Gastroesophageal sphincter (tissue), 4 donors: ENCODE measurements at regions not wholly inside any gene's neighbourhood (a gene's known extent, or its start where the extent isn't known, plus 50 kb on each side); places are given as distances from the start of the nearest gene placed in this dataset.

Source experiments
- ATAC-seq: fragments of 150-250 bp; one replicate; pipeline ENCODE4 v1.9.1; 2016; ENCODE audit warnings: mild to moderate bottlenecking, moderate library complexity
- H3K27ac ChIP-seq, 4 donors: fragments of 200-600 bp; sonication (generic) in 3 of 4; 1 replicate in 3 of 4; 2 replicates in 1 of 4; pipeline ENCODE4 v1.5.1; 2016 to 2019
- H3K27me3 ChIP-seq: fragments of 200-600 bp; sonication (generic); one replicate; pipeline ENCODE4 v1.5.1; 2019
- H3K36me3 ChIP-seq, 2 donors: fragments of 200-600 bp; sonication (generic); one replicate each; pipeline ENCODE4 v1.5.1; 2019; ENCODE audit warnings: control low read depth in 1 of 2
- H3K4me1 ChIP-seq, 3 donors: fragments of 200-600 bp; sonication (generic); 1 replicate in 2 of 3; 2 replicates in 1 of 3; pipeline ENCODE4 v1.5.1; 2016 to 2019; ENCODE audit warnings: control low read depth in 2 of 3
- H3K4me3 ChIP-seq, 2 donors: fragments of 200-600 bp; sonication (generic); one replicate each; pipeline ENCODE4 v1.5.1; 2019; ENCODE audit warnings: mild to moderate bottlenecking in 1 of 2, moderate library complexity in 1 of 2
- H3K9me3 ChIP-seq, 3 donors: fragments of 200-600 bp; sonication (generic); one replicate each; pipeline ENCODE4 v1.5.1; 2017 to 2019; ENCODE audit warnings: control low read depth in 2 of 3
- CTCF ChIP-seq, 4 experiments: fragments of 200-600 bp in 2 of 4; fragments of 450-650 bp in 2 of 4; sonication (generic) in 1 of 4; IDR thresholded peaks; one replicate each; pipeline ENCODE4 v1.5.1; 2017 to 2019; ENCODE audit warnings: antibody characterized with exemption in 4 of 4, mild to moderate bottlenecking in 2 of 4, moderate library complexity in 2 of 4
- EP300 ChIP-seq: sonication (generic); formaldehyde crosslinking; IDR thresholded peaks from one replicate; pipeline ENCODE4 v1.6.1; 2017; ENCODE audit warnings: antibody characterized with exemption, mild to moderate bottlenecking
- POLR2A ChIP-seq, 2 donors: fragments of 450-650 bp; IDR thresholded peaks; one replicate each; pipeline ENCODE4 v1.6.1; 2017; ENCODE audit warnings: antibody characterized with exemption in 2 of 2, mild to moderate bottlenecking in 2 of 2, moderate library complexity in 1 of 2
- POLR2AphosphoS5 ChIP-seq: sonication (generic); formaldehyde crosslinking; IDR thresholded peaks from one replicate; pipeline ENCODE4 v1.6.1; 2017; ENCODE audit warnings: antibody characterized with exemption
- WGBS, 2 donors: methylation state at CpG; one replicate each; pipeline ENCODE4 v1.1.5; 2018; ENCODE audit warnings: low coverage in 1 of 2; 5-methylcytosine and 5-hydroxymethylcytosine counted together
- small RNA-seq, 4 donors: library from RNA; depleted of rRNA; stranded (forward); fragments of <200 nt; gene quantifications; one replicate each; pipeline ENCODE3, GENCODE V24; 2016

GRCh38 chr6:159329081-159329480 is 159.9 kb downstream of the FNDC1 start:
- H3K9me3 ChIP-seq = peaks cover 0 to 13% (median 0%) of the 10 kb centered on the region in 3 donors
- H3K36me3 ChIP-seq = no peaks in the 10 kb centered on the region
- no peak overlapping the region for H3K4me3 ChIP-seq
- 83 to 90% methylated on average over 1 to 2 of the region's 4 CpGs for WGBS, 2 donors
- no peaks in the 10 kb centered on the region for H3K27me3 ChIP-seq
- no peak for TF ChIP-seq POLR2A (IDR thresholded peaks at IDR 0.05)
- no peak for TF ChIP-seq EP300
- no peak for TF ChIP-seq POLR2AphosphoS5
- no peak for TF ChIP-seq CTCF (IDR thresholded peaks at IDR 0.05)
- no peak for ATAC-seq
- H3K27ac ChIP-seq = no peak overlapping the region
- H3K4me1 ChIP-seq = no peaks in the 10 kb centered on the region

- no peak for ATAC-seq
- Histone ChIP-seq H3K4me3 (no peak overlapping the region), H3K27ac (no peak overlapping the region), H3K27me3 (no peaks in the 10 kb centered on the region), H3K4me1 (no peaks in the 10 kb centered on the region), H3K9me3 (peaks cover 0 to 3% (median 0%) of the 10 kb centered on the region in 3 donors), H3K36me3 (no peaks in the 10 kb centered on the region)
- WGBS, 2 donors = 88 to 94% methylated on average over 2 to 3 of the region's 3 CpGs
- no peak for TF ChIP-seq POLR2A (IDR thresholded peaks at IDR 0.05)
- no peak for TF ChIP-seq POLR2AphosphoS5
- no peak for TF ChIP-seq CTCF (IDR thresholded peaks at IDR 0.05)
- TF ChIP-seq EP300 = no peak
Observed at GRCh38 chr6:159328052-159328451, 158.9 kb downstream of the FNDC1 start.

- H3K36me3 ChIP-seq = no peaks in the 10 kb centered on the region
- no peak for ATAC-seq
- H3K4me3 ChIP-seq = no peak overlapping the region
- H3K4me1 ChIP-seq = no peaks in the 10 kb centered on the region
- TF ChIP-seq EP300 (no peak), CTCF (IDR thresholded peaks at IDR 0.05) (no peak), POLR2A (IDR thresholded peaks at IDR 0.05) (no peak), POLR2AphosphoS5 (no peak)
- peaks cover 0 to 6% (median 0%) of the 10 kb centered on the region in 3 donors for H3K9me3 ChIP-seq
- no peaks in the 10 kb centered on the region for H3K27me3 ChIP-seq
- H3K27ac ChIP-seq = no peak overlapping the region
- WGBS, 2 donors = 88 to 91% methylated on average over 6 to 7 of the region's 9 CpGs
Observed at GRCh38 chr6:159325476-159325875, 156.3 kb downstream of the FNDC1 start.

- 81 to 82% methylated on average over 2 of the region's 2 CpGs for WGBS, 2 donors
- ATAC-seq = no peak
- no peak for TF ChIP-seq POLR2AphosphoS5
- TF ChIP-seq EP300 = no peak
- no peak for TF ChIP-seq CTCF (IDR thresholded peaks at IDR 0.05)
- TF ChIP-seq POLR2A (IDR thresholded peaks at IDR 0.05) = no peak
Observed at GRCh38 chr6:159324596-159324995, 155.4 kb downstream of the FNDC1 start.

More at GRCh38 chr6:159324596-159324995, 155.4 kb downstream of the FNDC1 start:
- Histone ChIP-seq H3K27ac (no peak overlapping the region), H3K4me1 (no peaks in the 10 kb centered on the region), H3K9me3 (peaks cover 0 to 6% (median 0%) of the 10 kb centered on the region in 3 donors), H3K36me3 (no peaks in the 10 kb centered on the region), H3K4me3 (no peak overlapping the region), H3K27me3 (no peaks in the 10 kb centered on the region)

Small RNA genes lying in the stretch of these regions (small RNA-seq; reads per million reads assigned to genes)
- gene AL078604.3 = 0 reads per million in 4 donors
